OCI-LY3 (cell line): ENCODE measurements at regions not wholly inside any gene's neighbourhood (a gene's known extent, or its start where the extent isn't known, plus 50 kb on each side); places are given as distances from the start of the nearest gene placed in this dataset.

Source experiments
- H2AFZ ChIP-seq: fragments of 200-600, 300-600 bp; shearing (Covaris generic); 2 replicates; pipeline ENCODE4 v1.6.0; 2014; ENCODE audit warnings: antibody characterized with exemption, low read depth, low read length
- H3K27ac ChIP-seq: fragments of 200-600, 300-600 bp; sonication (generic); 2 replicates; pipeline ENCODE4 v1.5.1; 2014; ENCODE audit warnings: mild to moderate bottlenecking, low read length, moderate library complexity, mixed read lengths
- H3K27me3 ChIP-seq: fragments of 200-600, 300-600 bp; sonication (generic); 2 replicates; pipeline ENCODE4 v1.6.1; 2014; ENCODE audit warnings: low read depth, low read length, mixed read lengths
- H3K36me3 ChIP-seq: fragments of 200-600, 300-600 bp; sonication (generic); replicated peaks from 2 replicates; pipeline ENCODE3; 2014; ENCODE audit warnings: low read depth, low read length, mixed read lengths
- H3K4me1 ChIP-seq: fragments of 300-600, 200-600 bp; sonication (generic); 2 replicates; pipeline ENCODE4 v1.6.1; 2014; ENCODE audit warnings: low read length, mixed read lengths
- H3K4me2 ChIP-seq: fragments of 200-600, 300-600 bp; sonication (generic); 2 replicates; pipeline ENCODE4 v1.6.1; 2014; ENCODE audit warnings: low read length, mixed read lengths
- H3K4me3 ChIP-seq: fragments of 300-600, 200-600 bp; sonication (generic); 2 replicates; pipeline ENCODE4 v1.5.1; 2014; ENCODE audit warnings: antibody characterized with exemption, mild to moderate bottlenecking, low read length, moderate library complexity
- H3K79me2 ChIP-seq: fragments of 300-600, 200-600 bp; shearing (Covaris generic); 2 replicates; pipeline ENCODE4 v1.6.1; 2014; ENCODE audit warnings: mild to moderate bottlenecking, low read length, mixed read lengths
- H3K9ac ChIP-seq: fragments of 300-600, 200-600 bp; shearing (Covaris generic); 2 replicates; pipeline ENCODE4 v1.6.0; 2014; ENCODE audit warnings: mild to moderate bottlenecking, low read length, moderate library complexity
- H3K9me3 ChIP-seq: fragments of 200-600, 300-600 bp; shearing (Covaris generic); 2 replicates; pipeline ENCODE4 v1.6.1; 2014; ENCODE audit warnings: low read length, mixed read lengths; ENCODE audit not compliant: insufficient read depth
- H4K20me1 ChIP-seq: fragments of 200-600, 300-600 bp; sonication (generic); 2 replicates; pipeline ENCODE4 v1.6.1; 2016; ENCODE audit warnings: low read length, mixed read lengths; ENCODE audit not compliant: insufficient read depth
- CTCF ChIP-seq: fragments of 200-600, 300-600 bp; sonication (generic); IDR thresholded peaks from 2 replicates; pipeline ENCODE4 v1.5.1; 2014; ENCODE audit warnings: antibody characterized with exemption, low read length, low read depth
- EZH2phosphoT487 ChIP-seq: fragments of 200-600 bp; shearing (Covaris generic); IDR thresholded peaks from 2 replicates; pipeline ENCODE4 v1.6.1; 2018; ENCODE audit warnings: antibody characterized with exemption, mixed run types, low read depth

GRCh38 chr10:33459602-33460001, 125.1 kb upstream of the NRP1 start:
- Histone ChIP-seq H3K36me3 (no peaks in the 10 kb centered on the region), H3K79me2 (no peaks in the 10 kb centered on the region), H2AFZ (no peak overlapping the region), H3K27ac (no peak overlapping the region), H3K4me2 (no peak overlapping the region), H3K9ac (no peak overlapping the region), H3K27me3 (no peaks in the 10 kb centered on the region), H3K4me1 (no peaks in the 10 kb centered on the region), H3K9me3 (no peaks in the 10 kb centered on the region), H3K4me3 (no peak overlapping the region), H4K20me1 (no peaks in the 10 kb centered on the region)
- TF ChIP-seq EZH2phosphoT487, result no peak
- TF ChIP-seq CTCF, result no peak

GRCh38 chr10:33455029-33455428, 120.6 kb upstream of the NRP1 start:
- no peak overlapping the region for H3K27ac ChIP-seq
- H3K4me2 ChIP-seq, result no peak overlapping the region
- H2AFZ ChIP-seq, result no peak overlapping the region
- H3K4me3 ChIP-seq, result no peak overlapping the region
- no peaks in the 10 kb centered on the region for H3K9me3 ChIP-seq
- no peaks in the 10 kb centered on the region for H3K36me3 ChIP-seq
- no peak for TF ChIP-seq EZH2phosphoT487
- TF ChIP-seq CTCF, result no peak
- no peaks in the 10 kb centered on the region for H4K20me1 ChIP-seq
- no peak overlapping the region for H3K9ac ChIP-seq
- H3K4me1 ChIP-seq, result no peaks in the 10 kb centered on the region
- no peaks in the 10 kb centered on the region for H3K79me2 ChIP-seq
- no peaks in the 10 kb centered on the region for H3K27me3 ChIP-seq

- no peaks in the 10 kb centered on the region for H4K20me1 ChIP-seq
- no peak overlapping the region for H3K4me2 ChIP-seq
- no peaks in the 10 kb centered on the region for H3K27me3 ChIP-seq
- TF ChIP-seq EZH2phosphoT487 (no peak), CTCF (no peak)
- no peaks in the 10 kb centered on the region for H3K79me2 ChIP-seq
- H3K27ac ChIP-seq, result no peak overlapping the region
- no peaks in the 10 kb centered on the region for H3K9me3 ChIP-seq
- no peaks in the 10 kb centered on the region for H3K36me3 ChIP-seq
- H2AFZ ChIP-seq, result no peak overlapping the region
- H3K4me1 ChIP-seq, result no peaks in the 10 kb centered on the region
- no peak overlapping the region for H3K4me3 ChIP-seq
- H3K9ac ChIP-seq, result no peak overlapping the region
These were observed 120.1 kb upstream of the NRP1 start for GRCh38 chr10:33454554-33454953.

DNA sequence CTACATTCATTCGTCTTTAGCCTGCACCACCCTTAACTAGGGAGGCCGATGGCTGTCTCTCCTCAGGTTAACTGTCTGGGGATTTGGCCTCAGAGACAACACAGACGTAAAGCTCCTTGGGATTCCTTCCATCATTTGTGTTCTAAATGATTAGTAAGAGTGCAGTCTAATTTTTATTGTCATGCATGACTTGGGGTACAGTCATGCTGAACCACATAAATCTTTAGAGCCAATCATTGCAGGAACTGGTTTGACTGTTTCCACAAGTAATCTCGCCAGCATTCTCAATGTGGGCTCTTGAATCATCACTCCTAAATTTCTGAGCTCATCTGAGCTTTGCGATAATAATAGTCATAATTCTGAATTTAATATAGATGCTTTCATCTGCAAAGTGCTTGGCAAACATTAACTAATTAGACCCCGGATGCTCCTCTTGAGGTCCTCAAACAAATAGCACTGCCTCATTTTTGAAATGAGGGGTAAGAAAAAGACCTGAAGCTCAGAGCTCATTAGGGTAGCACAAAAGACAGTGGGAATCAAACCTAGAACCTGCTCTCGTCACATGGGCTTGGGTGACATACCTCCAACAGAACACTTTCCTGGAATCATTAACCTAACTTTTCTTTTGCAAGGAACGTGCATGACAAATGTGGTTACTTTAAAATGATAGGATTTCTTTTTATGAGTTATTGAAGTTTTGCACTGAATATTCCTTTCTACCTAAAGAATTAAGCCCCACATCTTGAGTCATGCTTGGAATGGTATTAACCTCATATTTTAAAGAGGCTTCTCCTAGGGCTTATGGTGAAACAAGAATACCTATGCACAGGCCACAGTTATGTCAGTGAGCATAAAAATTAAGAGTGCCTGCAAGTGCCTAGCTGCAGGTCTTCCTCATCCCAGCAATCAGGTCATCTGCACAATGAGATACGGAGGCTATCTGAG, 118.9 kb upstream of the NRP1 start:
- Histone ChIP-seq H3K27ac (no peak overlapping the region), H2AFZ (no peak overlapping the region), H3K27me3 (no peaks in the 10 kb centered on the region), H3K4me1 (no peaks in the 10 kb centered on the region), H3K36me3 (no peaks in the 10 kb centered on the region), H3K79me2 (no peaks in the 10 kb centered on the region), H3K4me3 (no peak overlapping the region), H4K20me1 (no peaks in the 10 kb centered on the region), H3K9ac (no peak overlapping the region), H3K9me3 (no peaks in the 10 kb centered on the region), H3K4me2 (no peak overlapping the region)
- TF ChIP-seq CTCF (no peak), EZH2phosphoT487 (no peak)
